GM23338 (cell line): ENCODE measurements at regions not wholly inside any gene's neighbourhood (a gene's known extent, or its start where the extent isn't known, plus 50 kb on each side); places are given as distances from the start of the nearest gene placed in this dataset.

Experiments used
- ATAC-seq: fragments of 200-7000 bp; cut with Tn5 transposase; 3 replicates; pipeline ENCODE4 v1.9.1; 2020
- DNase-seq: peaks from one replicate; pipeline ENCODE4 v3.0.0-alpha.2; 2015; ENCODE audit warnings: low spot score
- H2AFZ ChIP-seq: fragments of 200-600 bp; sonication (generic); 2 replicates; pipeline ENCODE4 v1.8.0; 2016; ENCODE audit warnings: antibody characterized with exemption, mild to moderate bottlenecking, moderate library complexity
- H3F3A ChIP-seq: fragments of 200-600 bp; sonication (generic); replicated peaks from 2 replicates; pipeline ENCODE4 v1.8.0; 2017; ENCODE audit warnings: antibody characterized with exemption, mixed run types, low read depth
- H3K27ac ChIP-seq: fragments of 200-600 bp; sonication (generic); 2 replicates; pipeline ENCODE4 v1.6.1; 2016; ENCODE audit warnings: low read depth
- H3K27me3 ChIP-seq: fragments of 200-600 bp; sonication (generic); 2 replicates; pipeline ENCODE4 v1.8.0; 2016; ENCODE audit warnings: mild to moderate bottlenecking, mixed run types, moderate library complexity; ENCODE audit not compliant: insufficient read depth
- H3K36me3 ChIP-seq: fragments of 200-600 bp; sonication (generic); 2 replicates; pipeline ENCODE4 v1.8.0; 2016; ENCODE audit warnings: mild to moderate bottlenecking; ENCODE audit not compliant: insufficient read depth
- H3K4me1 ChIP-seq: fragments of 200-600 bp; sonication (generic); 2 replicates; pipeline ENCODE4 v1.8.0; 2016; ENCODE audit warnings: mild to moderate bottlenecking, moderate library complexity; ENCODE audit not compliant: insufficient read depth
- H3K4me2 ChIP-seq: fragments of 200-600 bp; sonication (generic); 2 replicates; pipeline ENCODE4 v1.7.1; 2017; ENCODE audit warnings: mixed run types
- H3K4me3 ChIP-seq: fragments of 200-600 bp; sonication (generic); 2 replicates; pipeline ENCODE4 v1.6.1; 2016; ENCODE audit warnings: mixed run types
- H3K79me2 ChIP-seq: fragments of 200-600 bp; sonication (generic); replicated peaks from 2 replicates; pipeline ENCODE4 v1.8.0; 2017; ENCODE audit warnings: mild to moderate bottlenecking; ENCODE audit not compliant: insufficient read depth
- H3K9me2 ChIP-seq: fragments of 200-600 bp; sonication (generic); 2 replicates; pipeline ENCODE4 v1.8.0; 2017; ENCODE audit not compliant: insufficient read depth
- H4K20me1 ChIP-seq: fragments of 200-600 bp; sonication (generic); replicated peaks from 2 replicates; pipeline ENCODE4 v1.8.0; 2017; ENCODE audit warnings: mild to moderate bottlenecking; ENCODE audit not compliant: insufficient read depth
- H3K27ac Mint-ChIP-seq: 2 replicates; pipeline ENCODE4 v1.8.0; 2020; ENCODE audit warnings: inconsistent platforms, mild to moderate bottlenecking, moderate library complexity, mixed read lengths
- H3K27me3 Mint-ChIP-seq: 3 replicates; pipeline ENCODE4 v1.8.0; 2022; ENCODE audit warnings: low read depth, mild to moderate bottlenecking, moderate library complexity, mixed read lengths, inconsistent platforms; ENCODE audit not compliant: insufficient read depth, poor library complexity
- H3K36me3 Mint-ChIP-seq: 3 replicates; pipeline ENCODE4 v1.8.0; 2021; ENCODE audit warnings: low read depth, mild to moderate bottlenecking, inconsistent platforms, moderate library complexity, mixed read lengths
- H3K4me1 Mint-ChIP-seq: 3 replicates; pipeline ENCODE4 v1.8.0; 2020; ENCODE audit warnings: mild to moderate bottlenecking, inconsistent platforms, mixed read lengths
- H3K4me3 Mint-ChIP-seq: 3 replicates; pipeline ENCODE4 v1.8.0; 2021; ENCODE audit warnings: moderate library complexity, mild to moderate bottlenecking, inconsistent platforms, mixed read lengths
- H3K9me3 Mint-ChIP-seq: 3 replicates; pipeline ENCODE4 v1.8.0; 2020; ENCODE audit warnings: moderate library complexity, mild to moderate bottlenecking, inconsistent platforms, mixed read lengths
- CREB1 ChIP-seq: fragments of 250-450 bp; sonication (Bioruptor Pico); IDR thresholded peaks from 2 replicates; pipeline ENCODE4 v1.5.0; 2020; ENCODE audit warnings: low read depth, mild to moderate bottlenecking, moderate library complexity
- CTCF ChIP-seq, 2 experiments: fragments of 200-600 bp in 1 of 2; sonication (generic) in 1 of 2; conservative IDR thresholded peaks; 2 replicates each; pipeline versions ENCODE4 v1.5.1 to v1.6.1; 2016 to 2017; ENCODE audit warnings: antibody characterized with exemption in 2 of 2, low read depth in 2 of 2, mild to moderate bottlenecking in 2 of 2, moderate library complexity in 1 of 2
- EZH2 ChIP-seq: fragments of 200-600 bp; sonication (generic); IDR thresholded peaks from one replicate; pipeline ENCODE4 v1.8.0; 2017; ENCODE audit warnings: antibody characterized with exemption, mild to moderate bottlenecking, low read depth; ENCODE audit not compliant: unreplicated experiment
- EZH2phosphoT487 ChIP-seq: fragments of 200-600 bp; sonication (generic); IDR thresholded peaks from one replicate; pipeline ENCODE4 v1.8.1; 2018; ENCODE audit warnings: antibody characterized with exemption; ENCODE audit not compliant: unreplicated experiment
- JUNB ChIP-seq: IDR thresholded peaks from one replicate; pipeline ENCODE4 v1.6.1; 2016; ENCODE audit warnings: antibody characterized with exemption; ENCODE audit not compliant: unreplicated experiment
- NANOG ChIP-seq: IDR thresholded peaks from 2 replicates; pipeline ENCODE4 v1.6.1; 2016; ENCODE audit warnings: antibody characterized with exemption, borderline replicate concordance
- POLR2AphosphoS5 ChIP-seq: IDR thresholded peaks from 2 replicates; pipeline ENCODE4 v1.6.1; 2016; ENCODE audit warnings: antibody characterized with exemption, low read depth
- STAT1 ChIP-seq: IDR thresholded peaks from one replicate; pipeline ENCODE4 v1.6.1; 2016; ENCODE audit warnings: antibody characterized with exemption; ENCODE audit not compliant: unreplicated experiment
- ZNF114 ChIP-seq: fragments of 250-450 bp; sonication (Bioruptor Pico); IDR thresholded peaks from 2 replicates; pipeline ENCODE4 v1.5.0; 2020; ENCODE audit warnings: mild to moderate bottlenecking, moderate library complexity
- ZNF331 ChIP-seq: fragments of 250-450 bp; sonication (Bioruptor Pico); IDR thresholded peaks from 2 replicates; pipeline ENCODE4 v1.5.0; 2020; ENCODE audit warnings: low read depth, mild to moderate bottlenecking, moderate library complexity
- ZNF462 ChIP-seq: fragments of 250-450 bp; sonication (Bioruptor Pico); IDR thresholded peaks from 2 replicates; pipeline ENCODE4 v1.5.0; 2020; ENCODE audit warnings: mild to moderate bottlenecking, moderate library complexity
- TF ChIP-seq, protein P1 (sequence below): IDR thresholded peaks from one replicate; pipeline ENCODE4 v1.6.1; 2018; ENCODE audit warnings: antibody characterized with exemption; ENCODE audit not compliant: unreplicated experiment
- TF ChIP-seq, protein P2 (sequence below): IDR thresholded peaks from 2 replicates; pipeline ENCODE4 v1.6.1; 2016; ENCODE audit warnings: antibody characterized with exemption

- H3K4me1 Mint-ChIP-seq, result peaks cover 49% of the 10 kb centered on the region
Observed at GRCh38 chr15:70195587-70196305, 98.0 kb upstream of the TLE3 start.

More at GRCh38 chr15:70195587-70196305, 98.0 kb upstream of the TLE3 start:
- TF ChIP-seq, protein P1, sequence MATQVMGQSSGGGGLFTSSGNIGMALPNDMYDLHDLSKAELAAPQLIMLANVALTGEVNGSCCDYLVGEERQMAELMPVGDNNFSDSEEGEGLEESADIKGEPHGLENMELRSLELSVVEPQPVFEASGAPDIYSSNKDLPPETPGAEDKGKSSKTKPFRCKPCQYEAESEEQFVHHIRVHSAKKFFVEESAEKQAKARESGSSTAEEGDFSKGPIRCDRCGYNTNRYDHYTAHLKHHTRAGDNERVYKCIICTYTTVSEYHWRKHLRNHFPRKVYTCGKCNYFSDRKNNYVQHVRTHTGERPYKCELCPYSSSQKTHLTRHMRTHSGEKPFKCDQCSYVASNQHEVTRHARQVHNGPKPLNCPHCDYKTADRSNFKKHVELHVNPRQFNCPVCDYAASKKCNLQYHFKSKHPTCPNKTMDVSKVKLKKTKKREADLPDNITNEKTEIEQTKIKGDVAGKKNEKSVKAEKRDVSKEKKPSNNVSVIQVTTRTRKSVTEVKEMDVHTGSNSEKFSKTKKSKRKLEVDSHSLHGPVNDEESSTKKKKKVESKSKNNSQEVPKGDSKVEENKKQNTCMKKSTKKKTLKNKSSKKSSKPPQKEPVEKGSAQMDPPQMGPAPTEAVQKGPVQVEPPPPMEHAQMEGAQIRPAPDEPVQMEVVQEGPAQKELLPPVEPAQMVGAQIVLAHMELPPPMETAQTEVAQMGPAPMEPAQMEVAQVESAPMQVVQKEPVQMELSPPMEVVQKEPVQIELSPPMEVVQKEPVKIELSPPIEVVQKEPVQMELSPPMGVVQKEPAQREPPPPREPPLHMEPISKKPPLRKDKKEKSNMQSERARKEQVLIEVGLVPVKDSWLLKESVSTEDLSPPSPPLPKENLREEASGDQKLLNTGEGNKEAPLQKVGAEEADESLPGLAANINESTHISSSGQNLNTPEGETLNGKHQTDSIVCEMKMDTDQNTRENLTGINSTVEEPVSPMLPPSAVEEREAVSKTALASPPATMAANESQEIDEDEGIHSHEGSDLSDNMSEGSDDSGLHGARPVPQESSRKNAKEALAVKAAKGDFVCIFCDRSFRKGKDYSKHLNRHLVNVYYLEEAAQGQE, result no peak
- TF ChIP-seq ZNF462 (CRISPR knock-in tag) (no peak), NANOG (no peak), CTCF (conservative IDR thresholded peaks at IDR 0.05; ENCODE audit: low read depth in 2 of 2) (no peak), STAT1 (no peak), POLR2AphosphoS5 (no peak), ZNF114 (no peak), EZH2 (no peak), CREB1 (no peak), JUNB (no peak), ZNF331 (CRISPR knock-in tag) (no peak), EZH2phosphoT487 (no peak)
- TF ChIP-seq, protein P2, sequence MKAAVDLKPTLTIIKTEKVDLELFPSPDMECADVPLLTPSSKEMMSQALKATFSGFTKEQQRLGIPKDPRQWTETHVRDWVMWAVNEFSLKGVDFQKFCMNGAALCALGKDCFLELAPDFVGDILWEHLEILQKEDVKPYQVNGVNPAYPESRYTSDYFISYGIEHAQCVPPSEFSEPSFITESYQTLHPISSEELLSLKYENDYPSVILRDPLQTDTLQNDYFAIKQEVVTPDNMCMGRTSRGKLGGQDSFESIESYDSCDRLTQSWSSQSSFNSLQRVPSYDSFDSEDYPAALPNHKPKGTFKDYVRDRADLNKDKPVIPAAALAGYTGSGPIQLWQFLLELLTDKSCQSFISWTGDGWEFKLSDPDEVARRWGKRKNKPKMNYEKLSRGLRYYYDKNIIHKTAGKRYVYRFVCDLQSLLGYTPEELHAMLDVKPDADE, result no peak
- peaks cover 4% of the 10 kb centered on the region; the same call in 2 of the 3 replicates for H3K36me3 Mint-ChIP-seq
- no peak overlapping the region for H3K4me3 Mint-ChIP-seq
- Histone ChIP-seq H3K4me1 (peaks cover 7% of the 10 kb centered on the region; the same call in 1 of the 2 replicates), H2AFZ (0 out of 2 replicates have a peak overlapping the region, but pooled peaks have one; percentile 43), H3K4me3 (no peak overlapping the region), H3K4me2 (peak overlapping the region; percentile 49; the same call in 1 of the 2 replicates), H3F3A (no peaks in the 10 kb centered on the region), H3K9me2 (no peaks in the 10 kb centered on the region), H3K36me3 (no peaks in the 10 kb centered on the region), H3K79me2 (no peaks in the 10 kb centered on the region), H3K27me3 (no peaks in the 10 kb centered on the region), H4K20me1 (no peaks in the 10 kb centered on the region), H3K27ac (no peak overlapping the region)
- ATAC-seq (peak; percentile 5), DNase-seq (no peak)
- H3K27me3 Mint-ChIP-seq, result peaks cover 16% of the 10 kb centered on the region
- no peak overlapping the region for H3K27ac Mint-ChIP-seq
- peaks cover 12% of the 10 kb centered on the region for H3K9me3 Mint-ChIP-seq
